ENCODE measurements at regions not wholly inside any gene's neighbourhood (a gene's known extent, or its start where the extent isn't known, plus 50 kb on each side); places are given as distances from the start of the nearest gene placed in this dataset.

- no peak for TF ChIP-seq CTCF (IDR thresholded peaks at IDR 0.05; ENCODE audit: insufficient read depth, low read length, poor library complexity, severe bottlenecking)
- TF ChIP-seq EZH2phosphoT487 (conservative IDR thresholded peaks at IDR 0.05; ENCODE audit: low read length) = no peak
Measured at GRCh38 chr18:64714086-64714485, 565.2 kb upstream of the LINC00305 start.

All from SU-DHL-6 (cell line).